GM12878 (cell line): ENCODE measurements at regions not wholly inside any gene's neighbourhood (a gene's known extent, or its start where the extent isn't known, plus 50 kb on each side); places are given as distances from the start of the nearest gene placed in this dataset.

Source experiments
- ATAC-seq: fragments of 200-7000 bp; cut with Tn5 transposase; 3 replicates; pipeline ENCODE4 v1.9.1; 2020; ENCODE audit warnings: mild to moderate bottlenecking, moderate library complexity
- BruUV-seq: library from RNA; stranded (reverse); fragments of 400-500 nt; replicated peaks from 2 replicates; lab custom pipeline; 2021; lab: Mats Ljungman, UMichigan
- CTCF ChIA-PET: fragments of 300-600 bp; sonication (Branson Sonifier 250); formaldehyde crosslinking; extraction: SDS; loops from one replicate; lab custom pipeline; 2021; ENCODE audit warnings: inconsistent platforms; lab: Yijun Ruan, JAX
- POLR2A ChIA-PET: fragments of 350-600 bp; formaldehyde crosslinking; extraction: SDS; loops from one replicate; lab custom pipeline; 2021; ENCODE audit warnings: inconsistent platforms; lab: Charles Lee
- RAD21 ChIA-PET: fragments of 300-600 bp; sonication (Branson Sonifier 250); formaldehyde crosslinking; loops from one replicate; lab custom pipeline; 2023; ENCODE audit warnings: antibody characterized with exemption; ENCODE audit not compliant: unreplicated experiment; lab: Charles Lee
- SMC1A ChIA-PET: fragments of 300-600 bp; sonication (Branson Sonifier 250); formaldehyde crosslinking; loops from one replicate; lab custom pipeline; 2023; ENCODE audit not compliant: unreplicated experiment, uncharacterized antibody; lab: Charles Lee
- DNase-seq: peaks from one replicate; pipeline ENCODE4 v3.0.0-alpha.2; 2011; ENCODE audit warnings: low read depth, low spot score
- FAIRE-seq: peaks from 3 replicates; lab custom pipeline; 2011; peaks lifted over from hg19 to GRCh38; lab: Jason Lieb, UNC
- H2AFZ ChIP-seq: 2 replicates; pipeline ENCODE4 v1.6.0; 2011; ENCODE audit warnings: low read depth, low read length, control low read depth; ENCODE audit not compliant: control insufficient read depth
- H3K27ac ChIP-seq: 2 replicates; pipeline ENCODE4 v1.5.1; 2011; ENCODE audit warnings: control low read depth; ENCODE audit not compliant: control insufficient read depth, insufficient read depth
- H3K27me3 ChIP-seq, 2 experiments: replicated peaks in 1 of 2; 2 replicates each; pipeline versions ENCODE4 v1.6.0 to v1.6.1; 2011; ENCODE audit warnings: low read length in 1 of 2; ENCODE audit not compliant: control insufficient read depth in 2 of 2, insufficient read depth in 2 of 2
- H3K36me3 ChIP-seq, 2 experiments: 2 replicates each; pipeline ENCODE4 v1.5.1; 2011; ENCODE audit warnings: low read length in 1 of 2; ENCODE audit not compliant: control insufficient read depth in 2 of 2, insufficient read depth in 2 of 2
- H3K4me1 ChIP-seq: 2 replicates; pipeline ENCODE4 v1.6.1; 2011; ENCODE audit warnings: mild to moderate bottlenecking, low read length, moderate library complexity, mixed read lengths; ENCODE audit not compliant: control insufficient read depth, insufficient read depth
- H3K4me2 ChIP-seq: 2 replicates; pipeline ENCODE4 v1.6.0; 2011; ENCODE audit warnings: control low read depth; ENCODE audit not compliant: control insufficient read depth, insufficient read depth
- H3K4me3 ChIP-seq: fragments of 200-600 bp; sonication (generic); 2 replicates; pipeline ENCODE4 v1.5.1; 2016
- H3K79me2 ChIP-seq: 2 replicates; pipeline ENCODE4 v1.6.0; 2011; ENCODE audit warnings: low read length; ENCODE audit not compliant: control insufficient read depth, insufficient read depth
- H3K9ac ChIP-seq: 2 replicates; pipeline ENCODE4 v1.8.0; 2011; ENCODE audit warnings: low read length, control low read depth, mixed read lengths; ENCODE audit not compliant: control insufficient read depth, insufficient read depth
- H3K9me3 ChIP-seq: replicated peaks from 3 replicates; pipeline ENCODE4 v1.5.1; 2011; ENCODE audit warnings: mild to moderate bottlenecking, low read length; ENCODE audit not compliant: control insufficient read depth, insufficient read depth
- H4K20me1 ChIP-seq: 2 replicates; pipeline ENCODE4 v1.6.0; 2011; ENCODE audit not compliant: control insufficient read depth, insufficient read depth
- BCL11A ChIP-seq: IDR thresholded peaks from 2 replicates; pipeline ENCODE4 v1.6.1; 2011; ENCODE audit warnings: low read depth, low read length
- BRCA1 ChIP-seq: IDR thresholded peaks from 2 replicates; pipeline ENCODE4 v1.6.1; 2011; ENCODE audit warnings: low read depth, low read length, improper control_type of control experiment
- CEBPB ChIP-seq, 2 experiments: fragments of 150-350 bp in 1 of 2; IDR thresholded peaks; 2 replicates each; pipeline ENCODE4 v1.6.1; 2012 to 2014; ENCODE audit warnings: low read depth in 2 of 2, low read length in 2 of 2, borderline replicate concordance in 1 of 2, inconsistent platforms in 1 of 2
- EP300 ChIP-seq, 2 experiments: fragments of 150-350 bp in 1 of 2; IDR thresholded peaks; 2 replicates each; pipeline ENCODE4 v1.6.1; 2011 to 2012; ENCODE audit warnings: low read depth in 2 of 2, low read length in 2 of 2, borderline replicate concordance in 1 of 2, improper control_type of control experiment in 1 of 2, inconsistent platforms in 1 of 2; ENCODE audit not compliant: control insufficient read depth in 1 of 2
- FOXK2 ChIP-seq: fragments of 450-650 bp; IDR thresholded peaks from 2 replicates; pipeline ENCODE4 v1.6.1; 2017; ENCODE audit warnings: mild to moderate bottlenecking, moderate library complexity
- HCFC1 ChIP-seq: fragments of 150-350 bp; IDR thresholded peaks from 2 replicates; pipeline ENCODE4 v1.6.1; 2014; ENCODE audit warnings: low read length
- HDAC2 ChIP-seq: fragments of 200-600 bp; sonication (generic); IDR thresholded peaks from 2 replicates; pipeline ENCODE4 v1.6.1; 2017
- NFIC ChIP-seq: IDR thresholded peaks from 2 replicates; pipeline ENCODE4 v1.6.1; 2012; ENCODE audit warnings: low read depth, mild to moderate bottlenecking, inconsistent platforms, low read length, moderate library complexity
- RELA ChIP-seq: fragments of 450-650 bp; IDR thresholded peaks from 2 replicates; pipeline ENCODE4 v1.8.0; 2014; ENCODE audit warnings: borderline replicate concordance; ENCODE audit not compliant: partially characterized antibody
- ZNF622 ChIP-seq: fragments of 450-650 bp; IDR thresholded peaks from 2 replicates; pipeline ENCODE4 v1.6.1; 2017; ENCODE audit warnings: mild to moderate bottlenecking, inconsistent platforms
- WGBS: methylation state at CpG from one replicate; pipeline ENCODE4 v1.1.6; 2016; ENCODE audit warnings: low lambda C conversion rate; ENCODE audit not compliant: insufficient replicate concordance, insufficient coverage; ENCODE audit errors: missing lambda C conversion rate; 5-methylcytosine and 5-hydroxymethylcytosine counted together
- in situ Hi-C: fragments of 300-500 bp; cut with MboI; formaldehyde crosslinking; loops from 9 replicates; pipeline ENCODE4 v1.14.3; 2018; ENCODE audit warnings: mixed read lengths
- intact Hi-C: fragments of 100-400 bp; cut with micrococcal nuclease; formaldehyde crosslinking; loops from one replicate; pipeline ENCODE4 v1.14.2; 2022; ENCODE audit not compliant: unreplicated experiment
- TF ChIP-seq, protein P1 (sequence below): fragments of 150-350 bp; IDR thresholded peaks from 2 replicates; pipeline ENCODE4 v1.6.1; 2014; ENCODE audit warnings: mild to moderate bottlenecking, low read depth, low read length
- TF ChIP-seq, protein P2 (sequence below): fragments of 450-650 bp; IDR thresholded peaks from 2 replicates; pipeline ENCODE4 v1.6.1; 2017; ENCODE audit warnings: low read depth, mild to moderate bottlenecking, moderate library complexity

DNA sequence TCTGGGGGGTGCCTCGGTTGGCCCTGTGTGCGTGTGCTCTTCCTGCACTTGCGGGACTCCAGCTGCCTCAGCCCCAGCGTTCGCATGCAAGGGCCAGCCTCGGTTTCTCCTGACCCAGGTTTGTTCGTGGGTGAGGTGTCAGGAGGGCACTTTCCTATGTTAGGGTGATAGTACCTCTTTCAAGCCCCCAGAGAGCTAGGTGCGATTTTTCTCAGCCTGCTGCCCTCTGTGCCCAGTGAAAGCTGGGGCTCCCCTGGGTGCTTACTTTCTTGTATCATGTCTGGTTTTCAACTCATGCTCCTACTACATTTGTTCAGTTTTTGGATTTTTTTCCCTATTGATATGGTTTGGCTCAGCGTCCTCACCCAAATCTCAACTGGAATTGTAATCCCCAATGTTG is 289.2 kb downstream of the TEX29 start:
- no TSS peak for BruUV-seq
- intact Hi-C loops, result no loop called here
- H3K27ac ChIP-seq, result no peak overlapping the region
- H3K27me3 ChIP-seq, result no peaks in the 10 kb centered on the region; a peak in 1 of 4 replicates
- no peak overlapping the region for H3K4me3 ChIP-seq
- in situ Hi-C loops, result no loop called here
- no peaks in the 10 kb centered on the region; the same call in 2 of the 3 replicates for H3K9me3 ChIP-seq
- no peak overlapping the region for H3K4me2 ChIP-seq
- ChIA-PET CTCF (no interaction called here), RAD21 (no interaction called here)
- TF ChIP-seq NFIC, result no peak
- TF ChIP-seq BRCA1, result no peak
- TF ChIP-seq BCL11A, result no peak
- TF ChIP-seq HDAC2, result no peak
- TF ChIP-seq CEBPB (IDR thresholded peaks at IDR 0.05; ENCODE audit: borderline replicate concordance in 1 of 2, low read depth in 2 of 2, low read length in 2 of 2), result no peak
- TF ChIP-seq, protein P1, sequence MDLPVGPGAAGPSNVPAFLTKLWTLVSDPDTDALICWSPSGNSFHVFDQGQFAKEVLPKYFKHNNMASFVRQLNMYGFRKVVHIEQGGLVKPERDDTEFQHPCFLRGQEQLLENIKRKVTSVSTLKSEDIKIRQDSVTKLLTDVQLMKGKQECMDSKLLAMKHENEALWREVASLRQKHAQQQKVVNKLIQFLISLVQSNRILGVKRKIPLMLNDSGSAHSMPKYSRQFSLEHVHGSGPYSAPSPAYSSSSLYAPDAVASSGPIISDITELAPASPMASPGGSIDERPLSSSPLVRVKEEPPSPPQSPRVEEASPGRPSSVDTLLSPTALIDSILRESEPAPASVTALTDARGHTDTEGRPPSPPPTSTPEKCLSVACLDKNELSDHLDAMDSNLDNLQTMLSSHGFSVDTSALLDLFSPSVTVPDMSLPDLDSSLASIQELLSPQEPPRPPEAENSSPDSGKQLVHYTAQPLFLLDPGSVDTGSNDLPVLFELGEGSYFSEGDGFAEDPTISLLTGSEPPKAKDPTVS, result no peak
- TF ChIP-seq FOXK2, result no peak
- TF ChIP-seq EP300 (IDR thresholded peaks at IDR 0.05; ENCODE audit: borderline replicate concordance in 1 of 2, control insufficient read depth in 1 of 2, low read depth in 2 of 2, low read length in 2 of 2), result no peak
- no peak for TF ChIP-seq RELA
- TF ChIP-seq, protein P2, sequence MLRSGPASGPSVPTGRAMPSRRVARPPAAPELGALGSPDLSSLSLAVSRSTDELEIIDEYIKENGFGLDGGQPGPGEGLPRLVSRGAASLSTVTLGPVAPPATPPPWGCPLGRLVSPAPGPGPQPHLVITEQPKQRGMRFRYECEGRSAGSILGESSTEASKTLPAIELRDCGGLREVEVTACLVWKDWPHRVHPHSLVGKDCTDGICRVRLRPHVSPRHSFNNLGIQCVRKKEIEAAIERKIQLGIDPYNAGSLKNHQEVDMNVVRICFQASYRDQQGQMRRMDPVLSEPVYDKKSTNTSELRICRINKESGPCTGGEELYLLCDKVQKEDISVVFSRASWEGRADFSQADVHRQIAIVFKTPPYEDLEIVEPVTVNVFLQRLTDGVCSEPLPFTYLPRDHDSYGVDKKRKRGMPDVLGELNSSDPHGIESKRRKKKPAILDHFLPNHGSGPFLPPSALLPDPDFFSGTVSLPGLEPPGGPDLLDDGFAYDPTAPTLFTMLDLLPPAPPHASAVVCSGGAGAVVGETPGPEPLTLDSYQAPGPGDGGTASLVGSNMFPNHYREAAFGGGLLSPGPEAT, result no peak
- no peak for TF ChIP-seq ZNF622
- TF ChIP-seq HCFC1, result no peak
- TF ChIP-seq, all 136 proteins: peak for 0
- DNase-seq (no peak), FAIRE-seq (no peak), ATAC-seq (no peak)
- Histone ChIP-seq H4K20me1 (no peaks in the 10 kb centered on the region), H3K79me2 (no peaks in the 10 kb centered on the region), H2AFZ (no peak overlapping the region), H3K4me1 (no peaks in the 10 kb centered on the region), H3K9ac (no peak overlapping the region), H3K36me3 (no peaks in the 10 kb centered on the region)
- WGBS, result 27% methylated on average over 9 of the region's 9 CpGs
- ChIA-PET POLR2A (no interaction called here), SMC1A (no interaction called here)
